ENCODE measurements at regions not wholly inside any gene's neighbourhood (a gene's known extent, or its start where the extent isn't known, plus 50 kb on each side); places are given as distances from the start of the nearest gene placed in this dataset.

GRCh38 chr3:34005886-34006285 lies 207.5 kb downstream of the PDCD6IP start:
- H3K27me3 Mint-ChIP-seq (ENCODE audit: low read depth): peaks cover 5% of the 10 kb centered on the region
- no peaks in the 10 kb centered on the region for H3K36me3 Mint-ChIP-seq
- ATAC-seq: no peak
- H3K9me3 Mint-ChIP-seq: no peaks in the 10 kb centered on the region
- TF ChIP-seq NFYB (CRISPR knock-in tag; conservative IDR thresholded peaks at IDR 0.05; ENCODE audit: low read depth) (no peak), ZNF219 (CRISPR knock-in tag; IDR thresholded peaks at IDR 0.05; ENCODE audit: borderline replicate concordance) (no peak), FOXJ3 (CRISPR knock-in tag; IDR thresholded peaks at IDR 0.05; ENCODE audit: borderline replicate concordance) (no peak), ATF2 (CRISPR knock-in tag; IDR thresholded peaks at IDR 0.05; ENCODE audit: borderline replicate concordance, low read depth) (no peak), NR3C1 (CRISPR knock-in tag; conservative IDR thresholded peaks at IDR 0.05; ENCODE audit: low read depth) (no peak)
- no peak for DNase-seq (ENCODE audit: low spot score)
- POLR2A ChIA-PET: no interaction called here
- CTCF ChIA-PET: interaction anchor here (1.2 to 1.7 kb wide), 3 partner anchors 10 to 254 kb away, joined by 3 to 7 read pairs (median 4); no protein-coding TSS in a partner anchor
- no peak overlapping the region for H3K4me3 Mint-ChIP-seq
- peaks cover 25% of the 10 kb centered on the region for H3K4me1 Mint-ChIP-seq
- no peak overlapping the region for H3K27ac Mint-ChIP-seq

- Mint-ChIP-seq H3K4me3 (no peak overlapping the region), H3K9me3 (no peaks in the 10 kb centered on the region), H3K27me3 (ENCODE audit: low read depth) (peaks cover 5% of the 10 kb centered on the region; the same call in 1 of the 2 replicates), H3K36me3 (no peaks in the 10 kb centered on the region), H3K4me1 (peaks cover 25% of the 10 kb centered on the region), H3K27ac (no peak overlapping the region)
- ATAC-seq (peak; percentile 87), DNase-seq (ENCODE audit: low spot score) (no peak)
- TF ChIP-seq CREM (CRISPR knock-in tag; IDR thresholded peaks at IDR 0.05) (no peak), SMAD3 (CRISPR knock-in tag; IDR thresholded peaks at IDR 0.05; ENCODE audit: borderline replicate concordance) (no peak), STAT6 (CRISPR knock-in tag; conservative IDR thresholded peaks at IDR 0.05; ENCODE audit: low read depth) (no peak), SMAD4 (CRISPR knock-in tag; IDR thresholded peaks at IDR 0.05) (no peak), ATF1 (CRISPR knock-in tag; IDR thresholded peaks at IDR 0.05) (no peak), FOXJ3 (CRISPR knock-in tag; IDR thresholded peaks at IDR 0.05; ENCODE audit: borderline replicate concordance) (no peak), ARID4B (CRISPR knock-in tag; IDR thresholded peaks at IDR 0.05; ENCODE audit: borderline replicate concordance) (no peak), ZNF317 (CRISPR knock-in tag; IDR thresholded peaks at IDR 0.05; ENCODE audit: borderline replicate concordance, low read depth) (no peak), TP53 (CRISPR knock-in tag; IDR thresholded peaks at IDR 0.05) (no peak), GTF2I (CRISPR knock-in tag; conservative IDR thresholded peaks at IDR 0.05) (no peak), CDX4 (CRISPR knock-in tag; IDR thresholded peaks at IDR 0.05; ENCODE audit: borderline replicate concordance) (no peak), ZNF396 (CRISPR knock-in tag; IDR thresholded peaks at IDR 0.05; ENCODE audit: borderline replicate concordance) (no peak), ZNF281 (CRISPR knock-in tag; IDR thresholded peaks at IDR 0.05) (no peak), USF1 (CRISPR knock-in tag; IDR thresholded peaks at IDR 0.05) (no peak)
- POLR2A ChIA-PET: no interaction called here
- CTCF ChIA-PET: interaction anchor here (1.1 to 2.2 kb wide), 4 partner anchors 92 to 676 kb away, joined by 3 to 18 read pairs (median 4); no protein-coding TSS in a partner anchor
These were observed 209.8 kb downstream of the PDCD6IP start for GRCh38 chr3:34008191-34008590.

All from WTC11 (cell line).